Astrocyte of the spinal cord (primary cell): ENCODE measurements at regions not wholly inside any gene's neighbourhood (a gene's known extent, or its start where the extent isn't known, plus 50 kb on each side); places are given as distances from the start of the nearest gene placed in this dataset.

Experiments
- DNase-seq: peaks from one replicate; pipeline ENCODE4 v3.0.0; 2011; ENCODE audit warnings: low read depth, low spot score
- H3K4me3 ChIP-seq: 2 replicates; pipeline ENCODE4 v1.5.1; 2011; ENCODE audit warnings: low read depth, mild to moderate bottlenecking, low read length, moderate library complexity
- CTCF ChIP-seq: IDR thresholded peaks from 2 replicates; pipeline ENCODE4 v1.5.1; 2012; ENCODE audit warnings: low read depth, mild to moderate bottlenecking, low read length, inconsistent platforms
- in situ Hi-C: cut with HindIII; loops from 2 replicates; pipeline ENCODE4 v1.10.0; 2017; ENCODE audit warnings: low sequenced_read_pairs

- no peak for DNase-seq
- TF ChIP-seq CTCF, result no peak
- no peak overlapping the region for H3K4me3 ChIP-seq
- in situ Hi-C loops, result no loop called here
Measured at GRCh38 chr13:109667807-109668291, 118.5 kb downstream of the IRS2 start.

GRCh38 chr13:109667056-109667455 lies 119.3 kb downstream of the IRS2 start:
- no peak for DNase-seq
- no peak for TF ChIP-seq CTCF
- H3K4me3 ChIP-seq, result no peak overlapping the region
- in situ Hi-C loops, result no loop called here

GRCh38 chr13:109666656-109667055 lies 119.7 kb downstream of the IRS2 start:
- no peak for TF ChIP-seq CTCF
- in situ Hi-C loops, result no loop called here
- H3K4me3 ChIP-seq, result no peak overlapping the region
- no peak for DNase-seq

- no peak for TF ChIP-seq CTCF
- no peak for DNase-seq
- in situ Hi-C loops, result no loop called here
- H3K4me3 ChIP-seq, result no peak overlapping the region
Measured at GRCh38 chr13:109665781-109666249, 120.6 kb downstream of the IRS2 start.

- no peak for DNase-seq
- in situ Hi-C loops, result no loop called here
- no peak for TF ChIP-seq CTCF
- no peak overlapping the region for H3K4me3 ChIP-seq
Measured at GRCh38 chr13:109665240-109665639, 121.1 kb downstream of the IRS2 start.

GRCh38 chr13:109657395-109657794 lies 129.0 kb downstream of the IRS2 start:
- in situ Hi-C loops, result no loop called here
- DNase-seq, result no peak
- no peak overlapping the region for H3K4me3 ChIP-seq
- no peak for TF ChIP-seq CTCF

- no peak overlapping the region for H3K4me3 ChIP-seq
- DNase-seq, result no peak
- TF ChIP-seq CTCF, result no peak
- in situ Hi-C loops, result no loop called here
Measured at GRCh38 chr13:109656206-109656605, 130.2 kb downstream of the IRS2 start.
